ENCODE measurements at regions not wholly inside any gene's neighbourhood (a gene's known extent, or its start where the extent isn't known, plus 50 kb on each side); places are given as distances from the start of the nearest gene placed in this dataset.

DNA sequence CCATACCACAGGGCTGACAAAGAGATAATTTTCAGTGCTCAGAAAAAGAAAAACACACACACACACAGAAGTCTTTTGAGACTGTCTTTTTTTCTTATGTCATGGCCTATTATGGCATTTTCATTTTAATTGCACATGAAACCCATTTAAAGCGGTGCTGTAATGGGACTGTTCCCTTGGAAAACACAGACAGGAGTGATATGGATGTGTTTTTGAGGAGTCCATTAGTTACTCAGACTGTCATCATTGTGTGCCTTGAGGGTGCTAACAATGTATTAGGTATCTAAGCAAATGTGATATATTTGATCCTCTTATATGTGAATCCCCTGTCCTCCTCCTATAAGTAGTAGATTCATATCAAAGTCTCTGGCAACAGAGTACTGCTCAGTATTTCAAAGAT is 642.0 kb upstream of the WWC1 start:
- TF ChIP-seq POLR2A (IDR thresholded peaks at IDR 0.05) = no peak
- TF ChIP-seq, protein P1, sequence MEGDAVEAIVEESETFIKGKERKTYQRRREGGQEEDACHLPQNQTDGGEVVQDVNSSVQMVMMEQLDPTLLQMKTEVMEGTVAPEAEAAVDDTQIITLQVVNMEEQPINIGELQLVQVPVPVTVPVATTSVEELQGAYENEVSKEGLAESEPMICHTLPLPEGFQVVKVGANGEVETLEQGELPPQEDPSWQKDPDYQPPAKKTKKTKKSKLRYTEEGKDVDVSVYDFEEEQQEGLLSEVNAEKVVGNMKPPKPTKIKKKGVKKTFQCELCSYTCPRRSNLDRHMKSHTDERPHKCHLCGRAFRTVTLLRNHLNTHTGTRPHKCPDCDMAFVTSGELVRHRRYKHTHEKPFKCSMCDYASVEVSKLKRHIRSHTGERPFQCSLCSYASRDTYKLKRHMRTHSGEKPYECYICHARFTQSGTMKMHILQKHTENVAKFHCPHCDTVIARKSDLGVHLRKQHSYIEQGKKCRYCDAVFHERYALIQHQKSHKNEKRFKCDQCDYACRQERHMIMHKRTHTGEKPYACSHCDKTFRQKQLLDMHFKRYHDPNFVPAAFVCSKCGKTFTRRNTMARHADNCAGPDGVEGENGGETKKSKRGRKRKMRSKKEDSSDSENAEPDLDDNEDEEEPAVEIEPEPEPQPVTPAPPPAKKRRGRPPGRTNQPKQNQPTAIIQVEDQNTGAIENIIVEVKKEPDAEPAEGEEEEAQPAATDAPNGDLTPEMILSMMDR (IDR thresholded peaks at IDR 0.05 in 8 of 11, conservative IDR thresholded peaks at IDR 0.05 in 3 of 11) = no peak
